Muscle of leg (tissue), 3 donors: ENCODE measurements at regions not wholly inside any gene's neighbourhood (a gene's known extent, or its start where the extent isn't known, plus 50 kb on each side); places are given as distances from the start of the nearest gene placed in this dataset.

Experiments used
- DNase-seq: peaks from one replicate; pipeline ENCODE4 v3.0.0; 2013
- H3K27ac ChIP-seq: one replicate; pipeline ENCODE4 v1.5.1; 2013; ENCODE audit warnings: mild to moderate bottlenecking, low read length, control low read depth
- H3K27me3 ChIP-seq: one replicate; pipeline ENCODE4 v1.6.1; 2013; ENCODE audit warnings: low read length; ENCODE audit not compliant: control insufficient read depth, insufficient read depth
- H3K36me3 ChIP-seq: one replicate; pipeline ENCODE4 v1.6.1; 2013; ENCODE audit warnings: low read length; ENCODE audit not compliant: control insufficient read depth, insufficient read depth
- H3K4me1 ChIP-seq: one replicate; pipeline ENCODE4 v1.6.1; 2013; ENCODE audit warnings: low read length; ENCODE audit not compliant: control insufficient read depth, insufficient read depth
- H3K4me3 ChIP-seq: one replicate; pipeline ENCODE4 v1.5.1; 2013; ENCODE audit warnings: low read length, control low read depth
- H3K9me3 ChIP-seq: replicated peaks from 2 replicates; pipeline ENCODE4 v1.6.1; 2013; ENCODE audit warnings: low read depth, low read length; ENCODE audit not compliant: control insufficient read depth
- WGBS: methylation state at CpG from one replicate; pipeline ENCODE4 v1.1.5; 2013; ENCODE audit warnings: missing lambda C conversion rate; ENCODE audit not compliant: insufficient coverage; 5-methylcytosine and 5-hydroxymethylcytosine counted together

DNA sequence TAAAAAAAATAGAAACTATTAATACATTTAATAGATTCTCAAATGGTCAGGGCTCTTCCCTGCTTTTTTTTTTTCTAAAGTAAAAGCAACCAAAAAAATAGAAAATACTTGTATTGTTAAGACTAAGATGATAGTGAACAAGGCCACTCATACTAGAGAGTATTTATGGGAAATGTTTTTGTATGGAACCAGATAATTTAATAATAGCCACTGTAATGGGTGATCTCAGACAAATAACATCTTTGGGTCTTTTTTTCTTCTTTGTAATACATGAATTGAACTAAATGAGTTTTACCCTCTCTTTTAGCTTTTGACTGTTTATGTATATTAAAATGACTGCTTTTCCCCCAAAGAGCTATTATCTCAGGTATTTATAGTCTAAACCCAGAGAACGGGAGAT, 92.1 kb upstream of the ELOVL6 start:
- Histone ChIP-seq H3K27ac (no peak overlapping the region), H3K27me3 (no peaks in the 10 kb centered on the region), H3K9me3 (no peaks in the 10 kb centered on the region), H3K36me3 (no peaks in the 10 kb centered on the region), H3K4me3 (no peak overlapping the region), H3K4me1 (no peaks in the 10 kb centered on the region)
- no CpG with 5 or more reads among the region's 1 CpG for WGBS
- no peak for DNase-seq

DNA sequence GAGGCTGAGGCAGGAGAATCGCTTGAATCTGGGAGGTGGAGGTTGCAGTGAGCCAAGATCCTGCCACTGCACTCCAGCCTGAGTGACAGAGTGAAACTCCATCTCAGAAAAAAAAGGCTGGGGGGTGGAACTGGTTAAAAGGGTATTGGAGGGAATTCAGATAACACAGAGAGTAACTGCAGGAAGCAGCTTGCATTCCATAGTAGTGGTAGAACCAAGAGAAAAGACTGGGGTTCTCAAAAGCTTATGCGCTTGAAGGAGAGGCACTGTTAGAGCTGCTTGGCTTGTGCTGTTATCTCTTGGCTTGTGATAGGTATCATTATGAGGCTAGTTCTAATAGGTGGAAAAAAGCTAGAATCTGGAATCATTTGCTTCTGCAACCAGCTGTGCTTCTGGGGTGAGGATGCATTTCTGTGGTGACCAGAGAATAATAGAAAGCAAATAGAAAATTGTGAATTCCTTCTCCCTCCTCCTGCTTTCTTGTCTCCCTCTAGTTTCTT, 91.2 kb upstream of the ELOVL6 start:
- WGBS: 92% methylated on average over 2 of the region's 2 CpGs
- H3K36me3 ChIP-seq: no peaks in the 10 kb centered on the region
- H3K27ac ChIP-seq: no peak overlapping the region
- no peaks in the 10 kb centered on the region for H3K27me3 ChIP-seq
- no peak for DNase-seq
- H3K4me3 ChIP-seq: no peak overlapping the region
- H3K4me1 ChIP-seq: no peaks in the 10 kb centered on the region
- H3K9me3 ChIP-seq: no peaks in the 10 kb centered on the region

DNA sequence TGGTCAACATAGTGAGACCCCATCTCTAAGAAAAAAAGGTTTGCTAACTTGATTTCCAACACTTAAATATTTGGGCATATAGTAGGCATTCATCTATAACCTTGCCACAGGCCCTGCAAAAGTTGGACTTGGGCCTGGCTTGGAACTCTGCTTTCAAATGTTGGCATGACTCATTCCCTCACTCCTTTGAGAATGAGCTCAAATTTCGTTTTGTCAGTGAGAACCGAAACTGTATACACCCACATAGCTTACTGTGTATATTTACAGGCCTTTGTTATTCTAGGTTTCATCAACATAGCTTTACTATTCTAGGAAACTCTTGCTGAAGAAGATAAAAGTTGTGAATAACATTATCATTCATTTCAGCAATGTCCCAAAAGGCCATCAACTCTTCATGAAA, 88.7 kb upstream of the ELOVL6 start:
- H3K27ac ChIP-seq: no peak overlapping the region
- DNase-seq: peak; percentile 29
- H3K27me3 ChIP-seq: no peaks in the 10 kb centered on the region
- no peak overlapping the region for H3K4me3 ChIP-seq
- no peaks in the 10 kb centered on the region for H3K9me3 ChIP-seq
- no peaks in the 10 kb centered on the region for H3K36me3 ChIP-seq
- no CpG with 5 or more reads among the region's 2 CpGs for WGBS
- no peaks in the 10 kb centered on the region for H3K4me1 ChIP-seq

DNA sequence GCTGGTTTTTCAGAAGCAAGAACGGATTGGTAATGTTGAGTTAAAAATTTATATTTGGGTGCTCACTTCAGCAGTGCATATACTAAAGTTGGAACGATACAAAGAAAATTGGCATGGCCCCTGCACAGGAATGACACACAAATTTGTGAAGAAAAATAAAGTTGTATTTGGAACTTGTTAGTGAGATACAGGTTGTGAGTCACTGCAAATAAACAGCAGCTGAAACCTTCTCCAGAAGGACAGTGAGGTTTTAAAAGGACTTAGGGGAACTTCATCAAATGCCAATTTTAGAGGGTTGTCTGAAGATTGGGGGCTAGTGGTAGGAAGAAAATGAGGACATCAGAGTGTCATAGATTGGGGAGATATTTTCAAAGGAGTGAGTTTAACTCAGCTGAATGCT, 79.7 kb upstream of the ELOVL6 start:
- WGBS: 77% methylated on average over 2 of the region's 2 CpGs
- Histone ChIP-seq H3K27me3 (no peaks in the 10 kb centered on the region), H3K36me3 (no peaks in the 10 kb centered on the region), H3K4me1 (no peaks in the 10 kb centered on the region), H3K9me3 (no peaks in the 10 kb centered on the region), H3K4me3 (no peak overlapping the region), H3K27ac (no peak overlapping the region)
- DNase-seq: no peak

DNA sequence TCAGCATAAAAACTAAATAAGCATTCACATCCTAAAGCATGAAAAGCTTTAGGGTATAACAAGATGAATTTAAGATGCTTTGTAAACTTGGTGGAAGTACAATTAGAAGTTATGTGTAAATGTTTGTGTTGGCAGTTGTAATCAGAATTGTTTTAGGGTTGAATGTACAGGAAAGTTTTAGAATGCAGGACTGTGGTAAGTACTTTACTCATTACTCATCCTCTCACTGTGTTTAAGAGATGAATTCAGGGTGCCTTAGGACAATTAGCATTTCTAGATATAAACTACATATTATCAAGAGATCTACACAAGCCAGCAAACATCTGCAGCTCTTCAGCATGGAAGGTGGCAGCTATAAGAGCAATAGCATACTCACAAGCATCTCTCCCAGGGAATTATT, 77.5 kb upstream of the ELOVL6 start:
- no peaks in the 10 kb centered on the region for H3K36me3 ChIP-seq
- H3K27ac ChIP-seq: no peak overlapping the region
- DNase-seq: no peak

DNA sequence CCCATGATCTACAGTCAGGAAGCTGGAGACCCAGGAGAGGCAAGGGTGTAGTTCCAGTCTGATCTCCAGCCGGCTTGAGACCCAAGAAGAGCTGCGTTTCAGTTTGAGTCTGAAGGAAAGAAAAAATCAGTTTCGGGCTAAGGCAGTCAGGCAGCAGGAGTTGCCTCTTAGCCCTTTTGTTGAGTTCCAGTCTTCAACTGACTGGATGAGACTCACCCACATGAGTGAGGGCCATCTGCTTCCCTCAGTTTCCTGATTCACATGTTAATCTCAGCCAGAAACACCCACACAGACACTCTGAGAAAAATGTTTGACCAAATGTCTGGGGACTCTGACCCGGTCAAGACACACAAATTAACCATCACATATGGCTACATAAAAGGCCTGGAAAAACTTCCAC, 73.6 kb upstream of the ELOVL6 start:
- WGBS: 51% methylated on average over 2 of the region's 4 CpGs
- no peaks in the 10 kb centered on the region for H3K27me3 ChIP-seq
- H3K4me1 ChIP-seq: no peaks in the 10 kb centered on the region
- H3K9me3 ChIP-seq: no peaks in the 10 kb centered on the region
- H3K27ac ChIP-seq: no peak overlapping the region
- H3K4me3 ChIP-seq: no peak overlapping the region
- no peaks in the 10 kb centered on the region for H3K36me3 ChIP-seq
- DNase-seq: no peak

More for the DNA sequence above, 77.5 kb upstream of the ELOVL6 start:
- no peaks in the 10 kb centered on the region for H3K27me3 ChIP-seq
- H3K4me1 ChIP-seq: no peaks in the 10 kb centered on the region
- no peaks in the 10 kb centered on the region for H3K9me3 ChIP-seq
- H3K4me3 ChIP-seq: no peak overlapping the region

DNA sequence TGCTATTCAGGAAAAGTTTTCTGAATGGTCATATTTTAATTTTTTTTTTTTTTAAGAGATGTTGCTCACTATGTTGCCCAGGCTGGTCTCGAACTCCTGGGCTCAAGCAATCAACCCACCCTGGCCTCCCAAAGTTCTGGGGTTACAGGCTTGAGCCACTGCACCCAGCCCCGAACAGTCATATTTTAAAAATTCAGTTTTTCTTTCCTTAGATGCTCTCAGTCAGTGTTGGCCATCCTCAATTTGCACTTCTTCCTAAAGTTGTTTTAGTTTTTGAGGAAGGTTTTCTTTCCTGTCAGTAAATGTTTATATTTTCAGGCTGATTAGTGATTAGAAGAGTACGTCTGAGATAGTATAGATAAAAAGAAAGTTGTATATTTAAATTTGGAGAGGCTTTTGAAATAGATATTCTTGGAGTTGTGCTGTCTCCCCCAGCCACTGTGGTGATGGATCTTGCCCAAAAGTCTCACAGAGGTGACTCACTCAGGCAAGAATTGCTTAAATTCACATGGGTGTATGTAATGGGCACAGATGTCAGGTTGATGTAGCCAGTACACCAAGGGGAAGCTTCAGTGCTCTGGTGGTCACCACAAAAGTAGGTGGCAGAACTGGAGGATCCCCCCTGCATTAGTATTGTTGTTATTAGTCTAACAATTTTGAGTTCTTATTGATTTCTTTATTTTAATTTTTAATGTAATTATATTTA, 72.2 kb upstream of the ELOVL6 start:
- WGBS: 86% methylated on average over 1 of the region's 3 CpGs
- H3K36me3 ChIP-seq: no peaks in the 10 kb centered on the region
- H3K27me3 ChIP-seq: no peaks in the 10 kb centered on the region
- H3K27ac ChIP-seq: no peak overlapping the region
- no peaks in the 10 kb centered on the region for H3K4me1 ChIP-seq
- H3K9me3 ChIP-seq: no peaks in the 10 kb centered on the region
- no peak overlapping the region for H3K4me3 ChIP-seq
- DNase-seq: no peak

DNA sequence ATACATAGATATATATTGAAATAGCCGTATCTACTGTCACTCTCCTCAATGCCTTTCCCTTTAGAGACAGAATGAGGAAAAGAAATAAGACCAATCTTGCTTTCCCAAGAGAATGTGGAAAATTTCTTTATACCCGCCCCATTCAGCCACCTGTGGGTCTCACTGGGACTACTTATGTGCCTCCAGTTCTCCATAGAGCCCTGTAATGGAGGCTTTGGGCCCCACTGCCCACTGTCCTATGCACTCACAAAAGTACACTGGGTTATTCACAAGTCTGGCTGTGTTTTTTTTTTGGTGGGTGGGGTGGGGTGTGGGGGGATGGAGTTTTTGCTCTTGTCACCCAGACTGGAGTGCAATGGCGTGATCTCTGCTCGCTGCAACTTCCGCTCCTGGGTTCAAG, 70.4 kb upstream of the ELOVL6 start:
- Histone ChIP-seq H3K4me3 (no peak overlapping the region), H3K9me3 (no peaks in the 10 kb centered on the region), H3K36me3 (no peaks in the 10 kb centered on the region), H3K27ac (no peak overlapping the region), H3K27me3 (no peaks in the 10 kb centered on the region), H3K4me1 (no peaks in the 10 kb centered on the region)
- no peak for DNase-seq
- WGBS: 73% methylated on average over 2 of the region's 5 CpGs

DNA sequence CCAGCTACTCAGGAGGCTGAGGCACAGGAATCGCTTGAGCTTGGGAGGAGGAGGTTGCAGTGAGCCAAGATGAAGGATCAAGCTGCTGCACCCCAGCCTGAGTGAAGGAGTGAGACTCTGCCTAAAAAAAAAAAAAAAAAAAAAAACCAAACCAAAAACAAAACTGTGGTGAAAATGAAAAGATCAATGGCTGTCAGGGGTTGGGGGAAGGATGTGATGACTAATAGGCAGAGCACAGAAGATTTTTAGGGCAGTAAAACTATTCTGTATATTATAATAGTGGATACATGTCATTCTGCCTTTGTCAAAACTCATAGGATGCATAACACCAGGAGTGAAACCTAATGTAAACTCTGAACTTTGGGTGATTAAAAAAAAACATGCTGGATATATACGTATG, 69.9 kb upstream of the ELOVL6 start:
- H3K4me3 ChIP-seq: no peak overlapping the region
- WGBS: no CpG with 5 or more reads among the region's 2 CpGs
- no peak for DNase-seq
- H3K36me3 ChIP-seq: no peaks in the 10 kb centered on the region
- no peak overlapping the region for H3K27ac ChIP-seq
- no peaks in the 10 kb centered on the region for H3K27me3 ChIP-seq
- no peaks in the 10 kb centered on the region for H3K4me1 ChIP-seq
- H3K9me3 ChIP-seq: no peaks in the 10 kb centered on the region

DNA sequence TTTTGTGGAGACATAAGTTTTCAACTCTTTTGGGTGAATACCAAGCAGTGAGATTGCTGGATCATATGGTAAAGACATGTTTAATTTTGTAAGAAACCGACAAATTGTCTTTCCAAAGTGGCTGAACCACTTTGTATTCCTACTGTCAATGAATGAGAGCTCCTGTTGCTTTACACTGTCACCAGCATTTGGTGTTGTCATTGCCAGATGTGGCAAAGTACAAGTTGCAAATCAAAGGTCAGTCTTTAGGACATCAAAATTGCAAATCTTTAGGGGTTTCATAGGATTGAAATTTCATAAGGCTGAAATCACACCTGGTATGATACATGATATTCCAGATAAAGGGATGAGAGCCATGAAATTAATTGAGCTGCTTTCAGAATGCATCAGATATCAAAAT, 67.7 kb upstream of the ELOVL6 start:
- DNase-seq: no peak
- Histone ChIP-seq H3K27me3 (no peaks in the 10 kb centered on the region), H3K4me3 (no peak overlapping the region), H3K36me3 (no peaks in the 10 kb centered on the region), H3K27ac (no peak overlapping the region), H3K9me3 (no peaks in the 10 kb centered on the region), H3K4me1 (no peaks in the 10 kb centered on the region)
- no CpG with 5 or more reads among the region's 1 CpG for WGBS

DNA sequence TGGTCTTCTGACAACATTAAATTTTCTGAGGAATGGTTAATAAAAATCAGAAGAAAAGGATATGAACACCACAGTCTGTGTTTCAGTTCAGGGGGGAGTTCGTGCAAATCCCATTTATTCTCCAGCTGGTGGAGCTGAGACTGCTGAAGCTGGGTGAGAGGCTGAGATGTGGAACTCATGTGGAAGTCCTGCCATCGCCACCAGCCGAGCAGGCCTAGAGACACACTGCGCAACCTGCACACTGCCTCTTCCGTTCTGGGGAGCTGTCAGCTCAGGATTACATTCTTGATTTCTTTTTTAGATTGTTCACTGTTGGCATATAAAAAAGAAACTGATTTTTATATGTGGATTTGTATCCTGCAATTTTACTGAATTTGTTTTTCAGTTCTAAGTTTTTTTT, 66.6 kb upstream of the ELOVL6 start:
- 92% methylated on average over 2 of the region's 5 CpGs for WGBS

More for the DNA sequence above, 66.6 kb upstream of the ELOVL6 start:
- Histone ChIP-seq H3K4me1 (no peaks in the 10 kb centered on the region), H3K4me3 (no peak overlapping the region), H3K27me3 (no peaks in the 10 kb centered on the region), H3K9me3 (no peaks in the 10 kb centered on the region), H3K27ac (no peak overlapping the region), H3K36me3 (no peaks in the 10 kb centered on the region)
- DNase-seq: no peak
